ENCODE measurements at regions not wholly inside any gene's neighbourhood (a gene's known extent, or its start where the extent isn't known, plus 50 kb on each side); places are given as distances from the start of the nearest gene placed in this dataset.

GRCh38 chr6:1111361-1111760 is 200.5 kb upstream of the FOXQ1 start (continued):
- TF ChIP-seq BCLAF1 (IDR thresholded peaks at IDR 0.05) (no peak), POLR2AphosphoS5 (IDR thresholded peaks at IDR 0.05; ENCODE audit: low read length) (no peak), RAD21 (IDR thresholded peaks at IDR 0.05; ENCODE audit: insufficient read depth, low read depth, low read length) (no peak), SREBF1 (IDR thresholded peaks at IDR 0.05; ENCODE audit: low read length) (no peak), CHD2 (IDR thresholded peaks at IDR 0.05; ENCODE audit: borderline replicate concordance, low read depth, low read length) (no peak), ZNF622 (IDR thresholded peaks at IDR 0.05) (no peak), BCL3 (IDR thresholded peaks at IDR 0.05; ENCODE audit: borderline replicate concordance, insufficient read depth, low read depth, low read length, poor library complexity, severe bottlenecking) (no peak), NFYA (IDR thresholded peaks at IDR 0.05; ENCODE audit: borderline replicate concordance, low read depth, low read length) (no peak), NRF1 (conservative IDR thresholded peaks at IDR 0.05; ENCODE audit: low read depth, low read length) (no peak), RELA (IDR thresholded peaks at IDR 0.05; ENCODE audit: borderline replicate concordance, partially characterized antibody) (no peak), CTCF (IDR thresholded peaks at IDR 0.05 in 2 of 3, conservative IDR thresholded peaks at IDR 0.05 in 1 of 3; ENCODE audit: control insufficient read depth in 2 of 3, extremely low read depth in 1 of 3, insufficient read depth in 1 of 3, low read depth in 3 of 3, low read length in 3 of 3) (no peak)

All from GM12878 (cell line).